ENCODE measurements at regions not wholly inside any gene's neighbourhood (a gene's known extent, or its start where the extent isn't known, plus 50 kb on each side); places are given as distances from the start of the nearest gene placed in this dataset.

DNA sequence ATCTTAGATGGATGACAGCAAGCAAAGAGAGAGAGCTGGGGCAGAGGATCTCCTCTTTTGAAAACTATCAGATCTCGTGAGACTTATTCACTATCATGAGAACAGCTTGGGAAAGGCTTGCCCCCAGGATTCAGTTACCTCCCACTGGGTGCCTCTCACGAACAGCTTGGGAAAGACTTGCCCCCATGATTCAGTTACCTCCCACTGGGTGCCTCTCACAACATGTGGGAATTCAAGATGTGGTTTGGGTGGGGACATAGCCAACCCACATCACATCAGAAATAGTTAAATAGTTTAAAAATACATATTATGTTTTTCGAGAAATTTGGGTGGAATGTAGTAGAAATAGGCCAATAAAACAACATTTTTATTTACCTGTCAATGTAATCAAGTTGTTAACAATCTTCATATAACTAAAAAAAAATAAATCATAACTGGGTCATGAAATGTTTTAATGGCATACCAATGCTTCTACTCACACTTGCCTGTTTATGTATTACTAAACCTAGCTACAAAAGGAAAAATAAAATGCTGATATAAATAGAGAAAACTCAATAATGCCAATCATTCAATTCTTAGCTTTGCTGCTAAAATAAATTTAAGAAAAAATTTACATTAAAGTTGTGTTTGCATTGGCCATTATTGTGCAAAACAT lies 608.9 kb downstream of the SUCLG1 start:
- DNase-seq (ENCODE audit: extremely low read depth in 1 of 4, low spot score in 3 of 4) (no peak), FAIRE-seq (no peak), ATAC-seq (no peak)
- CTCF ChIA-PET (ENCODE audit: low intra/inter-chr PET ratio), result no interaction called here
- Histone ChIP-seq H3K4me3 (no peak overlapping the region), H3K36me3 (ENCODE audit: control insufficient read depth, insufficient read depth, low read length) (no peaks in the 10 kb centered on the region), H3K9me1 (ENCODE audit: control insufficient read depth, insufficient read depth, low read length) (no peaks in the 10 kb centered on the region), H3K27me3 (ENCODE audit: control insufficient read depth in 2 of 2, insufficient read depth in 2 of 2, low read length in 2 of 2) (no peaks in the 10 kb centered on the region), H3K9me3 (replicated peaks; ENCODE audit: control insufficient read depth, insufficient read depth, low read depth, low read length) (no peaks in the 10 kb centered on the region), H3K9ac (ENCODE audit: insufficient read depth in 1 of 2, low read depth in 2 of 2, low read length in 2 of 2) (no peak overlapping the region), H2AFZ (ENCODE audit: low read depth, low read length) (no peak overlapping the region), H3K4me2 (ENCODE audit: insufficient read depth, low read length) (no peak overlapping the region), H4K20me1 (replicated peaks; ENCODE audit: control insufficient read depth, insufficient read depth, low read length) (no peaks in the 10 kb centered on the region), H3K4me1 (replicated peaks in 1 of 2; ENCODE audit: control insufficient read depth in 2 of 2, insufficient read depth in 2 of 2, low read length in 2 of 2) (peaks cover 0 to 3% of the 10 kb centered on the region in 2 experiments; a peak in 1 of 5 replicates), H3K79me2 (ENCODE audit: control insufficient read depth, insufficient read depth, low read length) (no peaks in the 10 kb centered on the region), H3K27ac (ENCODE audit: extremely low read depth, low read depth, low read length) (no peak overlapping the region)
- in situ Hi-C loops (cut with MboI), result no loop called here
- intact Hi-C loops (cut with micrococcal nuclease), result no loop called here
- no TSS peak for BruUV-seq (replicated peaks)
- POLR2A ChIA-PET, result no interaction called here
- 0% methylated on average over 3 of the region's 3 CpGs for WGBS (ENCODE audit: insufficient coverage, low coverage, missing lambda C conversion rate)
- TF ChIP-seq, protein P1, sequence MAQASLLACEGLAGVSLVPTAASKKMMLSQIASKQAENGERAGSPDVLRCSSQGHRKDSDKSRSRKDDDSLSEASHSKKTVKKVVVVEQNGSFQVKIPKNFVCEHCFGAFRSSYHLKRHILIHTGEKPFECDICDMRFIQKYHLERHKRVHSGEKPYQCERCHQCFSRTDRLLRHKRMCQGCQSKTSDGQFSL (CRISPR knock-in tag; IDR thresholded peaks at IDR 0.05), result no peak
- TF ChIP-seq, protein P1 (tag; IDR thresholded peaks at IDR 0.05), result no peak
- TF ChIP-seq, protein P2, sequence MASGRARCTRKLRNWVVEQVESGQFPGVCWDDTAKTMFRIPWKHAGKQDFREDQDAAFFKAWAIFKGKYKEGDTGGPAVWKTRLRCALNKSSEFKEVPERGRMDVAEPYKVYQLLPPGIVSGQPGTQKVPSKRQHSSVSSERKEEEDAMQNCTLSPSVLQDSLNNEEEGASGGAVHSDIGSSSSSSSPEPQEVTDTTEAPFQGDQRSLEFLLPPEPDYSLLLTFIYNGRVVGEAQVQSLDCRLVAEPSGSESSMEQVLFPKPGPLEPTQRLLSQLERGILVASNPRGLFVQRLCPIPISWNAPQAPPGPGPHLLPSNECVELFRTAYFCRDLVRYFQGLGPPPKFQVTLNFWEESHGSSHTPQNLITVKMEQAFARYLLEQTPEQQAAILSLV (tag; IDR thresholded peaks at IDR 0.05), result no peak
- TF ChIP-seq ZNF830 (CRISPR knock-in tag; IDR thresholded peaks at IDR 0.05), result no peak
- no peak for TF ChIP-seq ZNF436 (CRISPR knock-in tag; IDR thresholded peaks at IDR 0.05)
- TF ChIP-seq ZNF133 (CRISPR knock-in tag; IDR thresholded peaks at IDR 0.05), result no peak
- no peak for TF ChIP-seq TRIM28 (IDR thresholded peaks at IDR 0.05)
- no peak for TF ChIP-seq RAD51 (IDR thresholded peaks at IDR 0.05; ENCODE audit: borderline replicate concordance, low read depth)
- no peak for TF ChIP-seq STAG1 (CRISPR knock-in tag; IDR thresholded peaks at IDR 0.05; ENCODE audit: borderline replicate concordance)
- TF ChIP-seq, protein P3, sequence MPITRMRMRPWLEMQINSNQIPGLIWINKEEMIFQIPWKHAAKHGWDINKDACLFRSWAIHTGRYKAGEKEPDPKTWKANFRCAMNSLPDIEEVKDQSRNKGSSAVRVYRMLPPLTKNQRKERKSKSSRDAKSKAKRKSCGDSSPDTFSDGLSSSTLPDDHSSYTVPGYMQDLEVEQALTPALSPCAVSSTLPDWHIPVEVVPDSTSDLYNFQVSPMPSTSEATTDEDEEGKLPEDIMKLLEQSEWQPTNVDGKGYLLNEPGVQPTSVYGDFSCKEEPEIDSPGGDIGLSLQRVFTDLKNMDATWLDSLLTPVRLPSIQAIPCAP (CRISPR knock-in tag; IDR thresholded peaks at IDR 0.05; ENCODE audit: borderline replicate concordance), result no peak
- no peak for TF ChIP-seq HSF4 (CRISPR knock-in tag; IDR thresholded peaks at IDR 0.05; ENCODE audit: borderline replicate concordance)
- no peak for TF ChIP-seq MTA3 (IDR thresholded peaks at IDR 0.05; ENCODE audit: borderline replicate concordance)
- TF ChIP-seq, protein P4, sequence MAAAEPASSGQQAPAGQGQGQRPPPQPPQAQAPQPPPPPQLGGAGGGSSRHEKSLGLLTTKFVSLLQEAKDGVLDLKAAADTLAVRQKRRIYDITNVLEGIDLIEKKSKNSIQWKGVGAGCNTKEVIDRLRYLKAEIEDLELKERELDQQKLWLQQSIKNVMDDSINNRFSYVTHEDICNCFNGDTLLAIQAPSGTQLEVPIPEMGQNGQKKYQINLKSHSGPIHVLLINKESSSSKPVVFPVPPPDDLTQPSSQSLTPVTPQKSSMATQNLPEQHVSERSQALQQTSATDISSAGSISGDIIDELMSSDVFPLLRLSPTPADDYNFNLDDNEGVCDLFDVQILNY (CRISPR knock-in tag; IDR thresholded peaks at IDR 0.05), result no peak
- TF ChIP-seq, protein P5, sequence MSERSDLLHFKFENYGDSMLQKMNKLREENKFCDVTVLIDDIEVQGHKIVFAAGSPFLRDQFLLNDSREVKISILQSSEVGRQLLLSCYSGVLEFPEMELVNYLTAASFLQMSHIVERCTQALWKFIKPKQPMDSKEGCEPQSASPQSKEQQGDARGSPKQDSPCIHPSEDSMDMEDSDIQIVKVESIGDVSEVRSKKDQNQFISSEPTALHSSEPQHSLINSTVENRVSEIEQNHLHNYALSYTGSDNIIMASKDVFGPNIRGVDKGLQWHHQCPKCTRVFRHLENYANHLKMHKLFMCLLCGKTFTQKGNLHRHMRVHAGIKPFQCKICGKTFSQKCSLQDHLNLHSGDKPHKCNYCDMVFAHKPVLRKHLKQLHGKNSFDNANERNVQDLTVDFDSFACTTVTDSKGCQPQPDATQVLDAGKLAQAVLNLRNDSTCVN (CRISPR knock-in tag; IDR thresholded peaks at IDR 0.05), result no peak
- TF ChIP-seq SIX5 (IDR thresholded peaks at IDR 0.05; ENCODE audit: borderline replicate concordance in 1 of 2, insufficient read depth in 1 of 2, low read depth in 1 of 2, low read length in 2 of 2), result no peak
- no peak for TF ChIP-seq SRSF1 (IDR thresholded peaks at IDR 0.05; ENCODE audit: low read depth, low read length)
- no peak for TF ChIP-seq POLR2A (conservative IDR thresholded peaks at IDR 0.05)
- no peak for TF ChIP-seq CXXC5 (CRISPR knock-in tag; IDR thresholded peaks at IDR 0.05)
